ENCODE measurements at regions not wholly inside any gene's neighbourhood (a gene's known extent, or its start where the extent isn't known, plus 50 kb on each side); places are given as distances from the start of the nearest gene placed in this dataset.
A peak's percentile ranks its signal among the peaks of the same experiment; 100 is the strongest.
"Not testable (repeated sequence)": the region's sequence is repeated elsewhere in the genome, so short reads cannot be mapped to it uniquely, and the experiment has no call there.

GRCh38 chr11:116325247-116325646, 447.5 kb downstream of the BUD13 start:
- DNase-seq (ENCODE audit: low read depth) = no peak
- in situ Hi-C loops (cut with HindIII; ENCODE audit: low sequenced_read_pairs) = no loop called here
- no peak overlapping the region for H3K4me3 ChIP-seq (ENCODE audit: low read depth, low read length)
- TF ChIP-seq CTCF (IDR thresholded peaks at IDR 0.05; ENCODE audit: low read depth, low read length, missing control alignments) = no peak

- in situ Hi-C loops (cut with HindIII; ENCODE audit: low sequenced_read_pairs); DNase-seq (ENCODE audit: low read depth); H3K4me3 ChIP-seq (ENCODE audit: low read depth, low read length): not testable (repeated sequence)
Observed at GRCh38 chr11:116324077-116324476, 448.7 kb downstream of the BUD13 start.

- no peak for DNase-seq (ENCODE audit: low read depth)
- in situ Hi-C loops (cut with HindIII; ENCODE audit: low sequenced_read_pairs) = no loop called here
Observed at GRCh38 chr11:116317212-116317611, 455.6 kb downstream of the BUD13 start.

GRCh38 chr11:116314006-116314405, 458.8 kb downstream of the BUD13 start:
- no peak overlapping the region for H3K4me3 ChIP-seq (ENCODE audit: low read depth, low read length)
- in situ Hi-C loops (cut with HindIII; ENCODE audit: low sequenced_read_pairs) = no loop called here
- DNase-seq (ENCODE audit: low read depth) = no peak
- no peak for TF ChIP-seq CTCF (IDR thresholded peaks at IDR 0.05; ENCODE audit: low read depth, low read length, missing control alignments)

More at GRCh38 chr11:116317212-116317611, 455.6 kb downstream of the BUD13 start:
- TF ChIP-seq CTCF (IDR thresholded peaks at IDR 0.05; ENCODE audit: low read depth, low read length, missing control alignments) = no peak
- H3K4me3 ChIP-seq (ENCODE audit: low read depth, low read length) = no peak overlapping the region

GRCh38 chr11:116312570-116313391, 460.0 kb downstream of the BUD13 start:
- in situ Hi-C loops (cut with HindIII; ENCODE audit: low sequenced_read_pairs) = no loop called here
- no peak for TF ChIP-seq CTCF (IDR thresholded peaks at IDR 0.05; ENCODE audit: low read depth, low read length, missing control alignments)
- peak; percentile 50 for DNase-seq (ENCODE audit: low read depth)
- H3K4me3 ChIP-seq (ENCODE audit: low read depth, low read length) = no peak overlapping the region

GRCh38 chr11:116311206-116311605, 461.6 kb downstream of the BUD13 start:
- in situ Hi-C loops (cut with HindIII; ENCODE audit: low sequenced_read_pairs) = no loop called here
- DNase-seq (ENCODE audit: low read depth) = no peak
- TF ChIP-seq CTCF (IDR thresholded peaks at IDR 0.05; ENCODE audit: low read depth, low read length, missing control alignments) = no peak
- H3K4me3 ChIP-seq (ENCODE audit: low read depth, low read length) = no peak overlapping the region

GRCh38 chr11:116310698-116311097, 462.1 kb downstream of the BUD13 start:
- no peak for TF ChIP-seq CTCF (IDR thresholded peaks at IDR 0.05; ENCODE audit: low read depth, low read length, missing control alignments)
- no peak overlapping the region for H3K4me3 ChIP-seq (ENCODE audit: low read depth, low read length)
- in situ Hi-C loops (cut with HindIII; ENCODE audit: low sequenced_read_pairs) = no loop called here
- DNase-seq (ENCODE audit: low read depth) = no peak
